ENCODE measurements at regions not wholly inside any gene's neighbourhood (a gene's known extent, or its start where the extent isn't known, plus 50 kb on each side); places are given as distances from the start of the nearest gene placed in this dataset.

- TF ChIP-seq, protein P1, sequence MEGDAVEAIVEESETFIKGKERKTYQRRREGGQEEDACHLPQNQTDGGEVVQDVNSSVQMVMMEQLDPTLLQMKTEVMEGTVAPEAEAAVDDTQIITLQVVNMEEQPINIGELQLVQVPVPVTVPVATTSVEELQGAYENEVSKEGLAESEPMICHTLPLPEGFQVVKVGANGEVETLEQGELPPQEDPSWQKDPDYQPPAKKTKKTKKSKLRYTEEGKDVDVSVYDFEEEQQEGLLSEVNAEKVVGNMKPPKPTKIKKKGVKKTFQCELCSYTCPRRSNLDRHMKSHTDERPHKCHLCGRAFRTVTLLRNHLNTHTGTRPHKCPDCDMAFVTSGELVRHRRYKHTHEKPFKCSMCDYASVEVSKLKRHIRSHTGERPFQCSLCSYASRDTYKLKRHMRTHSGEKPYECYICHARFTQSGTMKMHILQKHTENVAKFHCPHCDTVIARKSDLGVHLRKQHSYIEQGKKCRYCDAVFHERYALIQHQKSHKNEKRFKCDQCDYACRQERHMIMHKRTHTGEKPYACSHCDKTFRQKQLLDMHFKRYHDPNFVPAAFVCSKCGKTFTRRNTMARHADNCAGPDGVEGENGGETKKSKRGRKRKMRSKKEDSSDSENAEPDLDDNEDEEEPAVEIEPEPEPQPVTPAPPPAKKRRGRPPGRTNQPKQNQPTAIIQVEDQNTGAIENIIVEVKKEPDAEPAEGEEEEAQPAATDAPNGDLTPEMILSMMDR (IDR thresholded peaks at IDR 0.05) = no peak
- no peak for TF ChIP-seq EZH2 (IDR thresholded peaks at IDR 0.05; ENCODE audit: borderline replicate concordance, insufficient read depth, low read depth, low read length, poor library complexity, severe bottlenecking)
Measured at GRCh38 chr4:149280806-149281205, 534.8 kb downstream of the IQCM start.

Measured in B cell (primary cell).